Subcutaneous abdominal adipose tissue (tissue), 5 donors: ENCODE measurements at regions not wholly inside any gene's neighbourhood (a gene's known extent, or its start where the extent isn't known, plus 50 kb on each side); places are given as distances from the start of the nearest gene placed in this dataset.
A peak's percentile ranks its signal among the peaks of the same experiment; 100 is the strongest.

Experiments
- H3K27ac ChIP-seq: one replicate; pipeline ENCODE4 v1.7.0; 2013; ENCODE audit warnings: low read depth, mild to moderate bottlenecking, inconsistent platforms, low read length, moderate library complexity
- H3K27me3 ChIP-seq, 5 donors: one replicate each; pipeline ENCODE4 v1.7.0; 2013; ENCODE audit warnings: low read length in 5 of 5, inconsistent platforms in 1 of 5; ENCODE audit not compliant: control insufficient read depth in 5 of 5, insufficient read depth in 4 of 5
- H3K36me3 ChIP-seq, 5 donors: one replicate each; pipeline ENCODE4 v1.7.0; 2013; ENCODE audit warnings: low read length in 5 of 5; ENCODE audit not compliant: control insufficient read depth in 5 of 5, insufficient read depth in 5 of 5
- H3K4me1 ChIP-seq, 5 donors: one replicate each; pipeline ENCODE4 v1.7.0; 2013; ENCODE audit warnings: low read length in 5 of 5, mild to moderate bottlenecking in 3 of 5, moderate library complexity in 1 of 5; ENCODE audit not compliant: control insufficient read depth in 5 of 5, insufficient read depth in 5 of 5
- H3K4me3 ChIP-seq, 5 donors: one replicate each; pipeline ENCODE4 v1.7.0; 2013; ENCODE audit warnings: low read length in 5 of 5, low read depth in 1 of 5
- H3K9ac ChIP-seq, 5 donors: one replicate each; pipeline ENCODE4 v1.7.0; 2013; ENCODE audit warnings: low read length in 5 of 5, mild to moderate bottlenecking in 4 of 5, moderate library complexity in 3 of 5
- H3K9me3 ChIP-seq, 5 donors: one replicate each; pipeline ENCODE4 v1.7.0; 2013; ENCODE audit warnings: low read length in 5 of 5; ENCODE audit not compliant: control insufficient read depth in 5 of 5
- donor health status: healthy.
- donor health status: healthy.
- donor health status: healthy.
- donor health status: healthy.
- donor health status: healthy.

GRCh38 chr1:42037161-42037560 lies 116.0 kb upstream of the GUCA2B start:
- Histone ChIP-seq H3K4me3 (no peak overlapping the region), H3K36me3 (no peaks in the 10 kb centered on the region), H3K9me3 (no peaks in the 10 kb centered on the region), H3K27ac (no peak overlapping the region), H3K9ac (no peak overlapping the region), H3K4me1 (peaks cover 0 to 22% (median 19%) of the 10 kb centered on the region in 5 donors), H3K27me3 (no peaks in the 10 kb centered on the region)

- Histone ChIP-seq H3K36me3 (no peaks in the 10 kb centered on the region), H3K27me3 (no peaks in the 10 kb centered on the region), H3K9me3 (no peaks in the 10 kb centered on the region), H3K4me1 (peaks cover 0 to 22% (median 19%) of the 10 kb centered on the region in 5 donors), H3K9ac (peak overlapping the region in 3 of 5 donors; percentile 60 to 73 (median 70)), H3K27ac (no peak overlapping the region), H3K4me3 (peak overlapping the region; percentile 73 to 85 (median 82))
These were observed 117.2 kb upstream of the GUCA2B start for GRCh38 chr1:42035830-42036604.

GRCh38 chr1:42035205-42035829 lies 116.6 kb upstream of the HIVEP3 start:
- no peaks in the 10 kb centered on the region for H3K36me3 ChIP-seq
- H3K9me3 ChIP-seq = no peaks in the 10 kb centered on the region
- peaks cover 0 to 25% (median 19%) of the 10 kb centered on the region in 5 donors for H3K4me1 ChIP-seq
- peak overlapping the region in 4 of 5 donors; percentile 52 to 79 (median 69) for H3K9ac ChIP-seq
- H3K27me3 ChIP-seq = no peaks in the 10 kb centered on the region
- peak overlapping the region; percentile 72 to 85 (median 82) for H3K4me3 ChIP-seq
- peak overlapping the region; percentile 69 for H3K27ac ChIP-seq

- H3K4me3 ChIP-seq = peak overlapping the region; percentile 72 to 85 (median 82)
These were observed 115.7 kb upstream of the HIVEP3 start for GRCh38 chr1:42034426-42034825.

GRCh38 chr1:42033629-42034028 lies 114.9 kb upstream of the HIVEP3 start:
- Histone ChIP-seq H3K27me3 (no peaks in the 10 kb centered on the region), H3K4me3 (no peak overlapping the region), H3K27ac (no peak overlapping the region)

More at GRCh38 chr1:42034426-42034825, 115.7 kb upstream of the HIVEP3 start:
- H3K9ac ChIP-seq = peak overlapping the region in 1 of 5 donors; percentile 78
- H3K27ac ChIP-seq = peak overlapping the region; percentile 69
- H3K9me3 ChIP-seq = no peaks in the 10 kb centered on the region
- H3K4me1 ChIP-seq = peaks cover 0 to 34% (median 25%) of the 10 kb centered on the region in 5 donors
- H3K36me3 ChIP-seq = no peaks in the 10 kb centered on the region
- no peaks in the 10 kb centered on the region for H3K27me3 ChIP-seq

GRCh38 chr1:42017730-42018129 lies 99.0 kb upstream of the HIVEP3 start:
- Histone ChIP-seq H3K27me3 (no peaks in the 10 kb centered on the region), H3K9me3 (peaks cover 0 to 3% (median 0%) of the 10 kb centered on the region in 5 donors), H3K9ac (no peak overlapping the region), H3K27ac (no peak overlapping the region), H3K4me1 (peaks cover 0 to 10% (median 7%) of the 10 kb centered on the region in 5 donors), H3K4me3 (no peak overlapping the region), H3K36me3 (no peaks in the 10 kb centered on the region)

More at GRCh38 chr1:42033629-42034028, 114.9 kb upstream of the HIVEP3 start:
- peaks cover 0 to 42% (median 30%) of the 10 kb centered on the region in 5 donors for H3K4me1 ChIP-seq
- H3K9me3 ChIP-seq = no peaks in the 10 kb centered on the region
- H3K9ac ChIP-seq = no peak overlapping the region
- H3K36me3 ChIP-seq = no peaks in the 10 kb centered on the region

- H3K4me1 ChIP-seq = peaks cover 0 to 10% (median 7%) of the 10 kb centered on the region in 5 donors
- H3K9ac ChIP-seq = no peak overlapping the region
- H3K27me3 ChIP-seq = no peaks in the 10 kb centered on the region
- H3K27ac ChIP-seq = no peak overlapping the region
- no peaks in the 10 kb centered on the region for H3K36me3 ChIP-seq
- H3K4me3 ChIP-seq = no peak overlapping the region
- H3K9me3 ChIP-seq = peaks cover 0 to 3% (median 0%) of the 10 kb centered on the region in 5 donors
These were observed 98.5 kb upstream of the HIVEP3 start for GRCh38 chr1:42017259-42017658.

- H3K9ac ChIP-seq = no peak overlapping the region
- no peak overlapping the region for H3K27ac ChIP-seq
- H3K9me3 ChIP-seq = peaks cover 0 to 3% (median 0%) of the 10 kb centered on the region in 5 donors
- H3K36me3 ChIP-seq = no peaks in the 10 kb centered on the region
- no peaks in the 10 kb centered on the region for H3K27me3 ChIP-seq
- no peak overlapping the region for H3K4me3 ChIP-seq
- H3K4me1 ChIP-seq = peaks cover 0 to 10% (median 7%) of the 10 kb centered on the region in 5 donors
These were observed 96.1 kb upstream of the HIVEP3 start for GRCh38 chr1:42014823-42015222.

- peaks cover 0 to 10% (median 7%) of the 10 kb centered on the region in 5 donors for H3K4me1 ChIP-seq
- no peak overlapping the region for H3K9ac ChIP-seq
- H3K27me3 ChIP-seq = no peaks in the 10 kb centered on the region
- H3K36me3 ChIP-seq = no peaks in the 10 kb centered on the region
- no peak overlapping the region for H3K27ac ChIP-seq
- peak overlapping the region in 2 of 5 donors; percentile 23 to 26 for H3K4me3 ChIP-seq
- peaks cover 0 to 3% (median 0%) of the 10 kb centered on the region in 5 donors for H3K9me3 ChIP-seq
These were observed 95.3 kb upstream of the HIVEP3 start for GRCh38 chr1:42013881-42014470.

- Histone ChIP-seq H3K4me1 (peaks cover 0 to 10% (median 7%) of the 10 kb centered on the region in 5 donors), H3K4me3 (no peak overlapping the region), H3K9ac (no peak overlapping the region), H3K9me3 (peaks cover 0 to under 1% (median 0%) of the 10 kb centered on the region in 5 donors), H3K27me3 (no peaks in the 10 kb centered on the region), H3K36me3 (no peaks in the 10 kb centered on the region), H3K27ac (no peak overlapping the region)
These were observed 94.1 kb upstream of the HIVEP3 start for GRCh38 chr1:42012852-42013251.
